Osteoblast (primary cell): ENCODE measurements at regions not wholly inside any gene's neighbourhood (a gene's known extent, or its start where the extent isn't known, plus 50 kb on each side); places are given as distances from the start of the nearest gene placed in this dataset.

ENCODE experiments used
- DNase-seq: peaks from one replicate; pipeline ENCODE4 v3.0.0; 2011; ENCODE audit warnings: low spot score, mixed read lengths; ENCODE audit not compliant: insufficient read length; ENCODE audit errors: missing footprints
- H2AFZ ChIP-seq: 2 replicates; pipeline ENCODE4 v1.6.0; 2011; ENCODE audit warnings: mild to moderate bottlenecking, low read length
- H3K27ac ChIP-seq: 2 replicates; pipeline ENCODE4 v1.5.1; 2011; ENCODE audit warnings: mild to moderate bottlenecking, low read depth, low read length, moderate library complexity
- H3K27me3 ChIP-seq: 2 replicates; pipeline ENCODE4 v1.6.0; 2012; ENCODE audit warnings: mild to moderate bottlenecking, control low read depth, inconsistent platforms, low read length, moderate library complexity; ENCODE audit not compliant: insufficient read depth
- H3K36me3 ChIP-seq: 2 replicates; pipeline ENCODE4 v1.5.1; 2011; ENCODE audit warnings: mild to moderate bottlenecking, low read length, control low read depth, moderate library complexity; ENCODE audit not compliant: insufficient read depth
- H3K4me1 ChIP-seq: 2 replicates; pipeline ENCODE4 v1.5.1; 2011; ENCODE audit warnings: mild to moderate bottlenecking, low read length, control low read depth, moderate library complexity; ENCODE audit not compliant: insufficient read depth
- H3K4me2 ChIP-seq: 2 replicates; pipeline ENCODE4 v1.6.0; 2011; ENCODE audit warnings: mild to moderate bottlenecking, low read length; ENCODE audit not compliant: insufficient read depth
- H3K4me3 ChIP-seq: fragments of 200-600 bp; sonication (generic); 3 replicates; pipeline ENCODE4 v1.5.1; 2012; ENCODE audit warnings: mild to moderate bottlenecking, low read length, inconsistent platforms; ENCODE audit not compliant: insufficient read depth
- H3K79me2 ChIP-seq: 2 replicates; pipeline ENCODE4 v1.6.0; 2012; ENCODE audit warnings: mild to moderate bottlenecking, low read length, control low read depth, inconsistent platforms; ENCODE audit not compliant: insufficient read depth
- H3K9me3 ChIP-seq: 2 replicates; pipeline ENCODE4 v1.5.1; 2011; ENCODE audit warnings: low read depth, low read length, control low read depth
- H4K20me1 ChIP-seq: 2 replicates; pipeline ENCODE4 v1.6.0; 2012; ENCODE audit warnings: mild to moderate bottlenecking, low read length, control low read depth; ENCODE audit not compliant: insufficient read depth
- TF ChIP-seq, protein P1 (sequence below): IDR thresholded peaks from 2 replicates; pipeline ENCODE4 v1.5.1; 2011; ENCODE audit warnings: mild to moderate bottlenecking, low read depth, low read length, moderate library complexity; ENCODE audit errors: extremely low read depth

DNA sequence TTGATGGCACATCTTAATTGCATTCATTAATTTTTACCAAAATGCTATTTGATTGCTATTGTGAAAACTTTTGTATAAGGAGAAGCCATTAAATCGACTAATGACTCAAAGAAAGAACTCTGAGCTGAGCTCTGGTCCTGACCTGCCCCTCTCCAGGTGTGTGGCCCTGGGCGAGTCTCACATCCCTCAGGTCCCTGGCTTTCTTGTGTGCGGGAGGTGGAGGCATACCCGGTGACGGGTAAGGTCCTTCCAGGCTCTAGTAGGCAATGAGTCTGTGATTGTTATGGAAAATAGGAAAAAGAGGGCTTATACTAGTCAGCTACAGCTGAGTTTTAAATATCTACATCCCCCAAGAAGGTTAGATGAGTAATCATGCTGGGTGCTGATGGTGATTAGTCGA, 248.1 kb downstream of the GATA3 start:
- Histone ChIP-seq H2AFZ (no peak overlapping the region), H3K27ac (no peak overlapping the region), H3K4me3 (no peak overlapping the region), H3K4me2 (no peak overlapping the region), H3K36me3 (no peaks in the 10 kb centered on the region), H3K9me3 (peaks cover 2% of the 10 kb centered on the region), H3K27me3 (no peaks in the 10 kb centered on the region), H4K20me1 (no peaks in the 10 kb centered on the region), H3K79me2 (no peaks in the 10 kb centered on the region), H3K4me1 (no peaks in the 10 kb centered on the region)
- no peak for DNase-seq
- TF ChIP-seq, protein P1, sequence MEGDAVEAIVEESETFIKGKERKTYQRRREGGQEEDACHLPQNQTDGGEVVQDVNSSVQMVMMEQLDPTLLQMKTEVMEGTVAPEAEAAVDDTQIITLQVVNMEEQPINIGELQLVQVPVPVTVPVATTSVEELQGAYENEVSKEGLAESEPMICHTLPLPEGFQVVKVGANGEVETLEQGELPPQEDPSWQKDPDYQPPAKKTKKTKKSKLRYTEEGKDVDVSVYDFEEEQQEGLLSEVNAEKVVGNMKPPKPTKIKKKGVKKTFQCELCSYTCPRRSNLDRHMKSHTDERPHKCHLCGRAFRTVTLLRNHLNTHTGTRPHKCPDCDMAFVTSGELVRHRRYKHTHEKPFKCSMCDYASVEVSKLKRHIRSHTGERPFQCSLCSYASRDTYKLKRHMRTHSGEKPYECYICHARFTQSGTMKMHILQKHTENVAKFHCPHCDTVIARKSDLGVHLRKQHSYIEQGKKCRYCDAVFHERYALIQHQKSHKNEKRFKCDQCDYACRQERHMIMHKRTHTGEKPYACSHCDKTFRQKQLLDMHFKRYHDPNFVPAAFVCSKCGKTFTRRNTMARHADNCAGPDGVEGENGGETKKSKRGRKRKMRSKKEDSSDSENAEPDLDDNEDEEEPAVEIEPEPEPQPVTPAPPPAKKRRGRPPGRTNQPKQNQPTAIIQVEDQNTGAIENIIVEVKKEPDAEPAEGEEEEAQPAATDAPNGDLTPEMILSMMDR, result no peak

DNA sequence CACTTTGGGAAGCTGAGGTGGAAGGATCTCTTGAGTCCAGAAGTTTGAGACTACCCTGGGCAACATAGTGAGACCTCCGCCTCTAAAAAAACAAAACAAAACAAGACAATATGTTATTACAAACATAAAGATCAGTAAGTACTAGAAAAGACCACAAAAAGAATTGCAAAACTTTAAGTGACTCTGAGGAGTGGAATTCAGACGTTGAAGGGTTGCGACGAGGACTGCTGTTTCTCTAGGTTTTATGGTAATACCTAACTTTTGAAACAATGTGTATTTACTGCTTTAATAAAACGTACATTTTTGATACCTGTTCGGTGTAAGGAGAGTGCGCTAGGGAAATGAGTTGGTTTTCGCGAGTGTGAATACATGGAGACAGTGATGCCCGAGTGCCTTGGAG, 250.4 kb downstream of the GATA3 start:
- H3K4me3 ChIP-seq, result no peak overlapping the region
- H3K79me2 ChIP-seq, result no peaks in the 10 kb centered on the region
- no peak overlapping the region for H3K27ac ChIP-seq

DNA sequence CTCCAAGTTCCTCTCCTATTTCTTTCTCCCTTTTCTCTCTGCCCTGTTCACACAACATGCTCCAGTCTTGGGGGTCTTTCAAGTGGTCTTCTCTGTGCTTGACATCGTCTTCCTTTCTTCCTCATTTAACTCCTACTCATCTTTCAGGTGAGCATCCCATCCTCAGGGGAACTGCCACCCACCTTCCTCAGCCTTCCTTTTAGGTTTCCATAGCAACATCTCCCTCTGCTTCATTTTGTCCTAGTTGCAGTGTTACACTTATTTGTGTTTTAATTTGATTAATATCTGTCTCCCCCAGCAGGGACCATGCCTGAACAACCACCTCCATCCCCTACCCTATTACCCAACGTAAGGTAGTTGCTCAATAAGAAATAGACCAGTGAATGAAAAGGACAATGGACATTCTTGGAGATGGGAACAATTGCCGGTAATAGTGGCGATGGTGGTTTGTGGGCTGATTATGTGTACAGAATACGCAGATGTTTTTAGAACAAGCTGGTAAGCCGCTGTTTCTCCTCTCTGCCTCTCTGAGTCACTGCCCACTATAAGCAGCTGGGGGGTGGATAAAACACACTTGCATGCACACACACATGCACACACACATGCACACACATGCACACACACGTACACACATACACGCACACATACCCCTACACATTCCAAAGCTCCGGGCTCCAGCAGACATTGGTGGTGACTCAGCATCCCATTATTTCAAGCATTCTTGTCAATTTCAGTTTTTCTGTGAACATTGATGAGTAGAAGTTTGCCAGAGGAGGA, 251.6 kb downstream of the GATA3 start:
- TF ChIP-seq, protein P1, result no peak
- Histone ChIP-seq H3K4me3 (no peak overlapping the region), H3K36me3 (no peaks in the 10 kb centered on the region), H4K20me1 (no peaks in the 10 kb centered on the region), H3K27ac (no peak overlapping the region), H3K4me1 (no peaks in the 10 kb centered on the region), H3K27me3 (no peaks in the 10 kb centered on the region), H3K4me2 (no peak overlapping the region), H3K79me2 (no peaks in the 10 kb centered on the region), H2AFZ (no peak overlapping the region), H3K9me3 (peaks cover 2% of the 10 kb centered on the region)
- DNase-seq, result no peak

More for the DNA sequence above, 250.4 kb downstream of the GATA3 start:
- no peaks in the 10 kb centered on the region for H4K20me1 ChIP-seq
- no peaks in the 10 kb centered on the region for H3K36me3 ChIP-seq
- H3K27me3 ChIP-seq, result no peaks in the 10 kb centered on the region
- DNase-seq, result no peak
- H3K9me3 ChIP-seq, result peaks cover 2% of the 10 kb centered on the region
- no peak overlapping the region for H2AFZ ChIP-seq
- H3K4me2 ChIP-seq, result no peak overlapping the region
- H3K4me1 ChIP-seq, result no peaks in the 10 kb centered on the region
- TF ChIP-seq, protein P1, result no peak

DNA sequence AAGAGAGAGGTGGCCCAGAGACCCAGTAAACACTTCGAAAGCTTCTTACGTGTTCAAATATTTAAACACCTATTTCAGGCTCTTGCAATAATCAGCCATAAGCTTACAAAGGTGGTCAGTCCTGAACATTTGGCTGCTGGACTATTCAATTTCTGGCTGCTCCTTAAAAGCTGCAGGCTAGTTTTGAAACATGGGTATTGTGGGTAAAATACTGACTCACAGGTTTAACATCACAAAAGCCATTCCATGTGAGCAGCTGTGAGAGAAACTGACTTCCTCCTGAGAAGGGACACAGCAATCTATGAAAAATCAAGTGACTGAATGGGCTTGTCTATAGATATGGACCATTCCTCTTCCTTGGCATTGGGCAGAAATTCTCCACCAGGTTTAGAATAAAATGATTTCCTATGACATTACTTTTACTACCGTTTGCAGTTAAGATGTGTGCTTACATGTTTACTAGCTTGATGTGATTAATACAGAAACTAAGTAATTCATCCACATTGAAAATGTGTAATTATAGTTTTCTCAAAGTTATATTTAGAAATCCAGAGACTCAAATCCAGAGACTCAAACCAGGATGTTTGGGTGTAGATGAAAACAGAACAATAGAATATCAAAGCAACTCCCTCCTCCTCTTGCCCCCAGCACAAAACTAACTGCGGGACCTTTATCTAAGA, 252.3 kb downstream of the GATA3 start:
- no peaks in the 10 kb centered on the region for H4K20me1 ChIP-seq
- no peaks in the 10 kb centered on the region for H3K27me3 ChIP-seq
- DNase-seq, result no peak
- no peak overlapping the region for H2AFZ ChIP-seq
- no peaks in the 10 kb centered on the region for H3K36me3 ChIP-seq
- H3K27ac ChIP-seq, result no peak overlapping the region
- peaks cover 2% of the 10 kb centered on the region for H3K9me3 ChIP-seq
- no peak overlapping the region for H3K4me3 ChIP-seq
- TF ChIP-seq, protein P1, result no peak
- no peaks in the 10 kb centered on the region for H3K79me2 ChIP-seq
- no peaks in the 10 kb centered on the region for H3K4me1 ChIP-seq
- no peak overlapping the region for H3K4me2 ChIP-seq
